ENCODE measurements at regions not wholly inside any gene's neighbourhood (a gene's known extent, or its start where the extent isn't known, plus 50 kb on each side); places are given as distances from the start of the nearest gene placed in this dataset.
"Not testable (repeated sequence)": the region's sequence is repeated elsewhere in the genome, so short reads cannot be mapped to it uniquely, and the experiment has no call there.

GRCh38 chr10:11691319-11691755, 50.8 kb upstream of the ECHDC3 start:
- ATAC-seq (peak; percentile 76), DNase-seq (ENCODE audit: missing footprints) (no peak)
- intact Hi-C loops (cut with DNase I) = no loop called here

- intact Hi-C loops (cut with DNase I) = no loop called here
- DNase-seq (ENCODE audit: missing footprints) = no peak
- no peak for ATAC-seq
Measured at GRCh38 chr10:11689945-11690736, 52.0 kb upstream of the ECHDC3 start.

- DNase-seq (ENCODE audit: missing footprints); ATAC-seq: not testable (repeated sequence)
Measured at GRCh38 chr10:11688448-11688795, 53.8 kb upstream of the ECHDC3 start.

DNA sequence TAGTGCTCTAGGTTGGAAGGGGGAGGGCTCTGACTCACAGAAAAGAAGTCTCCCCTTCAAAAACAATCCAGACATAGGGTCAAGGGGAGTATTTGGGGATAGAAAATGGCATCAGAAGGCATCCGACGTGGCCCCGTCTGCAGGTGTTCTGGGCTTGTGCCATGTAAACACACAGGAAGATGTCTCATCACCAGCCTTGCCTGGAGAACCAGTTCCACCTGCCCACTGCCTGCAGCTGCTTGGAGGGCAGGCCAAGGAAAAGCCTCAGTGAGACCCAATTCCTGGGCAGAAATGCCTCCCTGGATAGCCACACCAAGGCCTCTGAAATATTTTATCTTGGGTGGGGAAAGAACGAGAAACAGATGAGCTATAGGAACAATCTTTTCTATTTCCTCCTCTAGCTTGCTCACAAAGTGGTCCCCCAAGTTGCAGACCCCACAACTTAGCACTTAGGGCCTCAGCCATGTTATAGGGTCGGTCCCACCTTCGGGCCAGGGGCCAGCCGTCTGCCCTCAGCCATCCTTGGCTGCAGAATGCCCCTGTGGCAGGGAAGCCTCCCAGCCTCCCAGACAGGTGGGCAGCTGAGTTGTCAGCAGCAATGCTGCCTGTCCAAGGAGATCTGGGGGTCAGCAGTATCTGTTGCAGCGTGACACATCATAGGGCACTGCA, 54.3 kb upstream of the ECHDC3 start:
- ATAC-seq = no peak
- DNase-seq (ENCODE audit: missing footprints) = no peak
- intact Hi-C loops (cut with DNase I) = no loop called here

More at GRCh38 chr10:11688448-11688795, 53.8 kb upstream of the ECHDC3 start:
- intact Hi-C loops (cut with DNase I) = not testable (repeated sequence)

DNA sequence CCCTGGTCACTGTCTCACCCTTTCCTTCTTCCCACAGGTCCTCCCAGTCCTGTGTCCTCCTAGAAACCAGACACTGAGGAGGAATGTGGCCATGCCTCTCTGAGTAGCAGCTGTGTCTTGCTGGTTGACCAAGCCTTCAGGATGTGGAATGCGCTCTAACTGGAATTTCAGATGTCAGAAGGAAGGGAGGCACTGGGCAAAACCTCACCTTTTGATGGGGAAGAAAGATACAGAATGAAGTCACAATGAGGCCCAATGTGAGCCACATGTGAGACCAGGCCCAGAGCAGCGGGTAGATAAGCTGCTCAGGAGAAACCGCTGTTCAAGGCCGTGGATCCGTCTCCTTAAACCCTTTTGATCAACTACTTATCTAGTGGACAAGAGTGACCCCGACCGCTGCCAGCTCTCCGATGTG, 54.8 kb upstream of the ECHDC3 start:
- DNase-seq (ENCODE audit: missing footprints) (no peak), ATAC-seq (no peak)
- intact Hi-C loops (cut with DNase I) = no loop called here

GRCh38 chr10:11685787-11686218, 56.4 kb upstream of the ECHDC3 start:
- intact Hi-C loops (cut with DNase I) = no loop called here
- no peak for ATAC-seq
- DNase-seq (ENCODE audit: missing footprints) = peak; percentile 86

GRCh38 chr10:11684717-11685645, 57.2 kb upstream of the ECHDC3 start:
- DNase-seq (ENCODE audit: missing footprints) = peak; percentile 75
- intact Hi-C loops (cut with DNase I) = no loop called here
- peak; percentile 64 for ATAC-seq

- ATAC-seq; DNase-seq (ENCODE audit: missing footprints); intact Hi-C loops (cut with DNase I): not testable (repeated sequence)
Measured at GRCh38 chr10:11684341-11684716, 57.9 kb upstream of the ECHDC3 start.

GRCh38 chr10:11683529-11684320, 58.5 kb upstream of the ECHDC3 start:
- intact Hi-C loops (cut with DNase I) = no loop called here
- DNase-seq (ENCODE audit: missing footprints) (no peak), ATAC-seq (no peak)

GRCh38 chr10:11682851-11683250, 59.3 kb upstream of the ECHDC3 start:
- intact Hi-C loops (cut with DNase I) = no loop called here
- ATAC-seq (no peak), DNase-seq (ENCODE audit: missing footprints) (no peak)

GRCh38 chr10:11682267-11682683, 59.9 kb upstream of the ECHDC3 start:
- DNase-seq (ENCODE audit: missing footprints) = no peak
- no peak for ATAC-seq
- intact Hi-C loops (cut with DNase I) = no loop called here

DNA sequence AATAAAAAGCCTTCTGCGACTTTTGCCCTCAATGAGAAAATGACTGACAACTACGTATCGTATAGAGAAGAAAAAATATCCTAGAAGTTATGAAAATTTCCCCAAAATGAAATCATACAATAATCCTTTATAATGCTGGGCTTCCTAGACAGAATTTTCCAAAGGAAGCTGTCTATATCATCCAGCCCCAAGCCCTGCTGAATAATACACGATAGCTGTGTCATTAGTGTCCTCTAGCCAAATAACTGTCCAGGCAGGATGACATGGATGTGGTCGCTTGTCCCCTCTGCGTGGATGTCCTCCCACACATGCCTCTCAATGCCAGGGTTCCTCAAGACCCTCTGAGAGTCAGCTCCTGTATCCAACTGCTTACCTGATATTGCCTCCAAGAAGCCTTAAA, 61.7 kb upstream of the ECHDC3 start:
- ATAC-seq = no peak
- intact Hi-C loops (cut with DNase I) = no loop called here
- no peak for DNase-seq (ENCODE audit: missing footprints)

DNA sequence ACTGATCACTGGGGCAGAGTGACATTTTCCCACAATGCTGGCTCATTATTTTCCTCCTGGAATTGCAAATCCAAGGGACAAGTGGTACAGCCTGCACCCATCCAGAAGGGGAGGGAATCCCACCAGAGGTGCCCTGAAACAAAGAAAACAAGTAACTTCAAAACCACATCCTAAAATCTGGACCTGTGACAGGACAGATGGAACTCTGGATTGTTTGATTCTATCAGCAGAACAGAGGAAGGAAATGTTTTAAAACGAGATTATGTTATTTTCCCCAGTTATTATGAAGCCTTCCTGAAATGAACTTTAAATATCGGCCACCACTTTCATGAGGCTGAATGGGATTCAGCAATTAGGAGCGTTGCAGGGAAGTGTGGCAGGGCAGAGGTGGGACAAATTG, 62.2 kb upstream of the ECHDC3 start:
- intact Hi-C loops (cut with DNase I) = no loop called here
- no peak for ATAC-seq
- no peak for DNase-seq (ENCODE audit: missing footprints)

DNA sequence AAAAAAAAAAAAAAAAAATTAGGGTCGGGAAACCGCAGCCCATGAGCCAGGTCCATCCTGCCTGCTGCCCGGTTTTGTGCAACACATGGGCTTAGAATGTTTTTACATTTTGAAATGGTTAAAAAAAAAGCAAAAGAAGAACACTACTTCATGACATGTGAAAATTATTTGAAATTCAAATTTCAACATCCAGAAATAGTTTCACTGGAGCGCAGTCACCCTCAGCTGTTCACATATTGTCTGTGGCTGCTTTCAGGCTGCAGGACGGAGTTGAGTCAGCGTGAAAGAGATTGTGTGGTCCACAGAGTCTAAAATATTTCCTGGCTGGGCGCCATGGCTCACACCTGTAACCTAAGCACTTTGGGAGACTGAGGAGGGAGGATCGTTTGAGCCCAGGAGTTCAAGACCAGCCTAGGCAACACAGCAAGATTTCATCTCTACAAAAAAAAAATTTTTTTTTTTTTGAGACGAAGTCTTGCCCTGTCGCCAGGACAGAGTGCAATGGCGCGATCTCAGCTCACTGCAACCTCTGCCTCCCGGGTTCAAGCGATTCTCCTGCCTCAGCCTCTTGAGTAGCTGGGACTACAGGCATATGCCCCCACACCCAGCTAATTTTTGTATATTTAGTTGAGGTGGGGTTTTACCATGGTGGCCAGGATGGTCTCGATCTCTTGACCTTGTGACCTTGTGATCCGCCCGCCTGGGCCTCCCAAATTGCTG, 63.9 kb upstream of the ECHDC3 start:
- intact Hi-C loops (cut with DNase I) = no loop called here
- DNase-seq (ENCODE audit: missing footprints) (no peak), ATAC-seq (no peak)

DNA sequence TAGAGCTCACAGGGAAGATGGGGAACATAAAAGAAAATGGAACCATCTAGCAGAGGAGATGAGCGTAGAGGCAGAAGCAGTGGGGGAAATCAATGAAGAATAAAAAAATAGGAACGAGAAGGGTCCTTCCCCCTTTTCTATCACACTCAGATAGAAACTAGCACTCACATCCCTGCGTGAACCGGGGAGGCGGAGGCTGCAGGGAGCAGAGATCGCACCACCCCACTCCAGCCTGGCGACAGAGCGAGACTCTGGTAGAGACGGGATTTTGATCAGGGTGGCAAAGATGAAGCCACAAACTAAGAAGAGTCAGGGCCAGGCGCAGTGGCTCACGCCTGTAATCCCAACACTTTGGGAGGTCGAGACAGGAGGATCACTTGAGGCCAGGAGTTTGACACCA, 64.7 kb upstream of the ECHDC3 start:
- intact Hi-C loops (cut with DNase I) = no loop called here
- no peak for ATAC-seq

GRCh38 chr10:11673346-11674280, 62.2 kb upstream of the USP6NL start:
- ATAC-seq (no peak), DNase-seq (ENCODE audit: missing footprints) (no peak)
- intact Hi-C loops (cut with DNase I) = no loop called here

More for the DNA sequence above, 64.7 kb upstream of the ECHDC3 start:
- DNase-seq (ENCODE audit: missing footprints) = no peak

GRCh38 chr10:11672836-11673235, 61.4 kb upstream of the USP6NL start:
- no peak for ATAC-seq
- DNase-seq (ENCODE audit: missing footprints) = no peak
- intact Hi-C loops (cut with DNase I) = no loop called here

All from Right ventricle myocardium inferior (tissue), 1 donor.